SK-N-SH (cell line): ENCODE measurements at regions not wholly inside any gene's neighbourhood (a gene's known extent, or its start where the extent isn't known, plus 50 kb on each side); places are given as distances from the start of the nearest gene placed in this dataset.

Experiments
- CTCF ChIA-PET: fragments of 300-600, 350-600 bp; formaldehyde crosslinking; extraction: SDS; loops from one replicate; lab custom pipeline; 2021; lab: Yijun Ruan, JAX
- POLR2A ChIA-PET: fragments of 350-600 bp; sonication (Branson Sonifier 250); formaldehyde crosslinking; extraction: SDS; loops from one replicate; lab custom pipeline; 2020; ENCODE audit warnings: antibody characterized with exemption, inconsistent platforms; lab: Yijun Ruan, JAX
- DNase-seq: peaks from one replicate; pipeline ENCODE4 v3.0.0; 2012
- H2AFZ ChIP-seq: fragments of 200-600 bp; sonication (generic); 2 replicates; pipeline ENCODE4 v1.8.1; 2016; ENCODE audit warnings: antibody characterized with exemption, mild to moderate bottlenecking, low read depth
- H3F3A ChIP-seq: fragments of 200-600 bp; sonication (generic); replicated peaks from 2 replicates; pipeline ENCODE3; 2016; ENCODE audit warnings: antibody characterized with exemption, mild to moderate bottlenecking; ENCODE audit not compliant: insufficient read depth
- H3K27ac ChIP-seq, 2 experiments: fragments of 200-500 bp in 1 of 2; fragments of 200-600 bp in 1 of 2; sonication (Bioruptor generic) in 1 of 2; sonication (generic), shearing (Covaris generic) in 1 of 2; 2 replicates each; pipeline versions ENCODE4 v1.5.1 to v1.6.1; 2014 to 2016; ENCODE audit warnings: low read depth in 2 of 2, inconsistent platforms in 1 of 2, low read length in 1 of 2, mild to moderate bottlenecking in 1 of 2, mixed read lengths in 1 of 2
- H3K27me3 ChIP-seq: fragments of 200-600 bp; sonication (generic), shearing (Covaris generic); 2 replicates; pipeline ENCODE4 v1.6.1; 2016; ENCODE audit warnings: mixed run types; ENCODE audit not compliant: insufficient read depth
- H3K36me3 ChIP-seq, 2 experiments: fragments of 200-500 bp in 1 of 2; fragments of 200-600 bp in 1 of 2; sonication (Bioruptor generic) in 1 of 2; sonication (generic) in 1 of 2; replicated peaks in 1 of 2; 2 replicates each; pipeline versions ENCODE3 to v1.5.1; 2014 to 2016; ENCODE audit warnings: low read length in 1 of 2, mild to moderate bottlenecking in 1 of 2; ENCODE audit not compliant: insufficient read depth in 2 of 2, control insufficient read depth in 1 of 2
- H3K4me1 ChIP-seq, 2 experiments: fragments of 200-500 bp in 1 of 2; fragments of 200-600 bp in 1 of 2; sonication (Bioruptor generic) in 1 of 2; sonication (generic), shearing (Covaris generic) in 1 of 2; 2 replicates each; pipeline versions ENCODE4 v1.5.1 to v1.6.1; 2014 to 2016; ENCODE audit warnings: low read depth in 1 of 2, low read length in 1 of 2, mixed run types in 1 of 2; ENCODE audit not compliant: insufficient read depth in 2 of 2, control insufficient read depth in 1 of 2
- H3K4me2 ChIP-seq: fragments of 200-600 bp; sonication (generic), shearing (Covaris generic); 2 replicates; pipeline ENCODE4 v1.6.1; 2017; ENCODE audit warnings: mixed run types
- H3K4me3 ChIP-seq, 2 experiments: fragments of 200-500 bp in 1 of 2; fragments of 200-600 bp in 1 of 2; sonication (Bioruptor generic) in 1 of 2; sonication (generic), shearing (Covaris generic) in 1 of 2; 2 replicates each; pipeline versions ENCODE4 v1.5.1 to v1.8.1; 2014 to 2016; ENCODE audit warnings: low read depth in 2 of 2, inconsistent platforms in 1 of 2, low read length in 1 of 2, mild to moderate bottlenecking in 1 of 2, mixed read lengths in 1 of 2, moderate library complexity in 1 of 2
- H3K79me2 ChIP-seq: fragments of 200-600 bp; sonication (generic); 2 replicates; pipeline ENCODE4 v1.8.1; 2017; ENCODE audit warnings: mild to moderate bottlenecking; ENCODE audit not compliant: insufficient read depth
- H3K9ac ChIP-seq: fragments of 200-600 bp; sonication (generic); 2 replicates; pipeline ENCODE4 v1.6.1; 2017; ENCODE audit warnings: mixed run types
- H3K9me2 ChIP-seq: fragments of 200-600 bp; sonication (generic); 2 replicates; pipeline ENCODE4 v1.6.1; 2017; ENCODE audit warnings: mixed run types
- H3K9me3 ChIP-seq: fragments of 200-600 bp; sonication (generic); 2 replicates; pipeline ENCODE4 v1.6.1; 2017; ENCODE audit warnings: mixed run types, mild to moderate bottlenecking, moderate library complexity
- H4K20me1 ChIP-seq: fragments of 200-600 bp; sonication (generic); 2 replicates; pipeline ENCODE4 v1.6.1; 2017; ENCODE audit warnings: mild to moderate bottlenecking, mixed run types; ENCODE audit not compliant: insufficient read depth
- CTCF ChIP-seq: fragments of 200-600 bp; sonication (generic); IDR thresholded peaks from 2 replicates; pipeline ENCODE4 v1.6.1; 2017; ENCODE audit warnings: antibody characterized with exemption, mild to moderate bottlenecking, moderate library complexity
- EP300 ChIP-seq, 2 experiments: IDR thresholded peaks; 2 replicates each; pipeline versions ENCODE4 v1.4.0 to v1.6.1; 2012; ENCODE audit warnings: borderline replicate concordance in 1 of 2, low read depth in 1 of 2, low read length in 1 of 2
- FOSL2 ChIP-seq: IDR thresholded peaks from 2 replicates; pipeline ENCODE4 v1.4.0; 2012; ENCODE audit warnings: low read depth, mild to moderate bottlenecking, moderate library complexity, borderline replicate concordance
- FOXJ3 ChIP-seq: sonication (generic); formaldehyde crosslinking; IDR thresholded peaks from 2 replicates; pipeline ENCODE4 v1.5.1; 2020; ENCODE audit warnings: mild to moderate bottlenecking, missing genetic modification reagents
- GATA2 ChIP-seq: sonication (generic); formaldehyde crosslinking; IDR thresholded peaks from 2 replicates; pipeline ENCODE4 v1.5.0; 2020; ENCODE audit warnings: mild to moderate bottlenecking, missing genetic modification reagents
- MEF2A ChIP-seq: IDR thresholded peaks from 2 replicates; pipeline ENCODE4 v1.4.0; 2012; ENCODE audit warnings: low read depth, borderline replicate concordance
- NRF1 ChIP-seq: IDR thresholded peaks from 2 replicates; pipeline ENCODE4 v1.6.1; 2012; ENCODE audit warnings: low read depth, mild to moderate bottlenecking, low read length
- RFX5 ChIP-seq: IDR thresholded peaks from 2 replicates; pipeline ENCODE4 v1.6.1; 2012; ENCODE audit warnings: mild to moderate bottlenecking, improper control_type of control experiment, low read length
- TCF12 ChIP-seq: IDR thresholded peaks from 2 replicates; pipeline ENCODE4 v1.4.0; 2012
- WGBS: methylation state at CpG from one replicate; pipeline ENCODE4 v1.1.6; 2017; ENCODE audit warnings: low lambda C conversion rate; 5-methylcytosine and 5-hydroxymethylcytosine counted together
- TF ChIP-seq, protein P1 (sequence below): fragments of 150-350 bp; IDR thresholded peaks from 2 replicates; pipeline ENCODE4 v1.6.1; 2016; ENCODE audit warnings: mild to moderate bottlenecking, low read depth, low read length

DNA sequence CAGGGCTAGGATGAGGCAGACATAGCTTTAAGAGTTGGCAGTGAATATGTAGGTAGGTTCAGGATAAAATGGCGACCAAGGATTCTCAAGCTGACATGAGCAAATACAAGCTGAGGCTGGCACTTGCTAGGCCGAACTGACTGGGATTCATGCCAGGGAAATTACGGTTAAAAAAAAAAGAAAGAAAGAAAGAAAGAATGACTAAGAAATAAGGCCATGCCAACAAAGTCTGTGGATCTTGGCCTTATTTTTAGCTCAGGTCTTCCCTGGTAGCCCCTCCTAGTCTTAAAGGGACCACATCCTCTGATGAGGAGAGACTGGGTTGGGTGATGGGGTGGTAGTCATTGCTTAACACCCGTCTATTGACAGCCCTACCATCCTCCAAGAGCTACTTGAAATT, 64.4 kb upstream of the KLHL13 start (continued):
- TF ChIP-seq EP300 (IDR thresholded peaks at IDR 0.05; ENCODE audit: borderline replicate concordance in 1 of 2, low read depth in 1 of 2, low read length in 1 of 2), result 0 out of 4 replicates have a peak, but pooled peaks of 1 of the 2 experiments have one; percentile 26
- no peak for TF ChIP-seq CTCF
- TF ChIP-seq FOSL2, result 0 out of 2 replicates have a peak, but pooled peaks have one; percentile 14
- no peak for TF ChIP-seq FOXJ3

DNA sequence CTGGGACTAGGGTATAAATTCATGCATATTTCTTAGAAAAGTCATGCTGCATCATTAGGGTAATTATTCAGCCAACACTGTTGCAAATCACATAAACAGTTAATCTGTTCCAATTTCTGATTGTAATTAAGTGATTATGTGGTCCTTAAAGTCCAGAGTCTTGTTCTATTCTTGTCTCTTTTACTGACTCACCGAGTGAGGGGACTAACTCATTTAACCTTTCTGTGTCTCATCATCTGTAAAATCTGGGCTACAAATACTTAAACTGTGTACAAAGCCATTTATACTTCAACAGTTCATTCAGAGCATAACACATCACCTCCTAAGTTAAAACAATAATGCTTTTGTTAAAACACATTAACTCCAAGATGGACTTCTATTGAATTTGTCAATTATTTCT, 65.4 kb upstream of the KLHL13 start:
- no peak for DNase-seq
- Histone ChIP-seq H3K4me3 (no peak overlapping the region), H3K9me2 (no peaks in the 10 kb centered on the region), H3F3A (peaks cover 12% of the 10 kb centered on the region), H3K9ac (no peak overlapping the region)
- WGBS, result 7% methylated on average over 1 of the region's 1 CpG
- TF ChIP-seq MEF2A (peak; percentile 50; the same call in 1 of the 2 replicates), EP300 (IDR thresholded peaks at IDR 0.05; ENCODE audit: borderline replicate concordance in 1 of 2, low read depth in 1 of 2, low read length in 1 of 2) (no peak), NRF1 (no peak), RFX5 (no peak), TCF12 (peak; percentile 28; the same call in 1 of the 2 replicates)
- TF ChIP-seq, all 33 proteins: peak for 2
- peak overlapping the region; percentile 43 to 71 for H3K27ac ChIP-seq
- H4K20me1 ChIP-seq, result no peaks in the 10 kb centered on the region
- ChIA-PET CTCF (no interaction called here), POLR2A (no interaction called here)
- H2AFZ ChIP-seq, result no peak overlapping the region
- H3K9me3 ChIP-seq, result no peaks in the 10 kb centered on the region
- no peaks in the 10 kb centered on the region for H3K27me3 ChIP-seq
- no peaks in the 10 kb centered on the region for H3K79me2 ChIP-seq
- no peaks in the 10 kb centered on the region for H3K36me3 ChIP-seq
- no peak overlapping the region for H3K4me2 ChIP-seq
- peaks cover 0 to 13% of the 10 kb centered on the region in 2 experiments; a peak in 1 of 4 replicates for H3K4me1 ChIP-seq

DNA sequence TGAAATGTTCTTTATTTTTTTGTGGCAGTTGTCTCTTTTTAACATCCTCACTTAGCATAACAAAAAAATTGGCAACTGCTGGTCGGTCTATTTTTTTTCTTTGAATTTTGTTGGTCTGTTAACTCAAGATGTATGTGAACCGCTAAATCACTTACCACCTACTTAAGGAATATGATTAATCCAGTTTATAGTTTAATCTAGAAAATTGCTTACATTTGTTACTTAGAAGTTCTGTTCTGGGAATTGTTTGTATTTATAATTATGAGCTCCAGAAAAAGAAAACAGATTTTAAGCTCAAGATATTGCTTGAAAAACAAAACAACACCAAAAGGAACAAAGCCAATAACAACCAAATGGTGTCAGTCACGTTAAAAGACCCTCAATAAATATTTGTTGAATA, 66.1 kb upstream of the KLHL13 start:
- Histone ChIP-seq H3K9ac (no peak overlapping the region), H3K9me3 (no peaks in the 10 kb centered on the region), H3K4me3 (no peak overlapping the region), H3K36me3 (no peaks in the 10 kb centered on the region), H3K9me2 (no peaks in the 10 kb centered on the region), H3K27ac (peak overlapping the region in 1 of 2 experiments; percentile 71; a peak in 2 of 4 replicates), H2AFZ (no peak overlapping the region), H3K4me2 (no peak overlapping the region), H4K20me1 (no peaks in the 10 kb centered on the region), H3K27me3 (no peaks in the 10 kb centered on the region), H3K79me2 (no peaks in the 10 kb centered on the region), H3K4me1 (peaks cover 0 to 13% of the 10 kb centered on the region in 2 experiments; a peak in 1 of 4 replicates), H3F3A (peaks cover 12% of the 10 kb centered on the region)
- 47% methylated on average over 3 of the region's 3 CpGs for WGBS
- POLR2A ChIA-PET, result no interaction called here
- CTCF ChIA-PET, result no interaction called here
- TF ChIP-seq, protein P1, sequence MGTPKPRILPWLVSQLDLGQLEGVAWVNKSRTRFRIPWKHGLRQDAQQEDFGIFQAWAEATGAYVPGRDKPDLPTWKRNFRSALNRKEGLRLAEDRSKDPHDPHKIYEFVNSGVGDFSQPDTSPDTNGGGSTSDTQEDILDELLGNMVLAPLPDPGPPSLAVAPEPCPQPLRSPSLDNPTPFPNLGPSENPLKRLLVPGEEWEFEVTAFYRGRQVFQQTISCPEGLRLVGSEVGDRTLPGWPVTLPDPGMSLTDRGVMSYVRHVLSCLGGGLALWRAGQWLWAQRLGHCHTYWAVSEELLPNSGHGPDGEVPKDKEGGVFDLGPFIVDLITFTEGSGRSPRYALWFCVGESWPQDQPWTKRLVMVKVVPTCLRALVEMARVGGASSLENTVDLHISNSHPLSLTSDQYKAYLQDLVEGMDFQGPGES, result no peak
- TF ChIP-seq GATA2 (CRISPR knock-in tag), result no peak
- no peak for DNase-seq
